C4-2B (cell line): ENCODE measurements at regions not wholly inside any gene's neighbourhood (a gene's known extent, or its start where the extent isn't known, plus 50 kb on each side); places are given as distances from the start of the nearest gene placed in this dataset.

Experiments
- H3K27ac ChIP-seq: fragments of 450-650 bp; 2 replicates; pipeline ENCODE4 v1.5.1; 2017
- ZFX ChIP-seq: fragments of 450-650 bp; IDR thresholded peaks from 2 replicates; pipeline ENCODE4 v1.6.1; 2017
- TF ChIP-seq, protein P1 (sequence below): fragments of 450-650 bp; conservative IDR thresholded peaks from 2 replicates; pipeline ENCODE4 v1.5.1; 2017; ENCODE audit warnings: mild to moderate bottlenecking

- no peak overlapping the region for H3K27ac ChIP-seq
Measured at GRCh38 chr6:55034752-55035151, 139.6 kb upstream of the HCRTR2 start.

DNA sequence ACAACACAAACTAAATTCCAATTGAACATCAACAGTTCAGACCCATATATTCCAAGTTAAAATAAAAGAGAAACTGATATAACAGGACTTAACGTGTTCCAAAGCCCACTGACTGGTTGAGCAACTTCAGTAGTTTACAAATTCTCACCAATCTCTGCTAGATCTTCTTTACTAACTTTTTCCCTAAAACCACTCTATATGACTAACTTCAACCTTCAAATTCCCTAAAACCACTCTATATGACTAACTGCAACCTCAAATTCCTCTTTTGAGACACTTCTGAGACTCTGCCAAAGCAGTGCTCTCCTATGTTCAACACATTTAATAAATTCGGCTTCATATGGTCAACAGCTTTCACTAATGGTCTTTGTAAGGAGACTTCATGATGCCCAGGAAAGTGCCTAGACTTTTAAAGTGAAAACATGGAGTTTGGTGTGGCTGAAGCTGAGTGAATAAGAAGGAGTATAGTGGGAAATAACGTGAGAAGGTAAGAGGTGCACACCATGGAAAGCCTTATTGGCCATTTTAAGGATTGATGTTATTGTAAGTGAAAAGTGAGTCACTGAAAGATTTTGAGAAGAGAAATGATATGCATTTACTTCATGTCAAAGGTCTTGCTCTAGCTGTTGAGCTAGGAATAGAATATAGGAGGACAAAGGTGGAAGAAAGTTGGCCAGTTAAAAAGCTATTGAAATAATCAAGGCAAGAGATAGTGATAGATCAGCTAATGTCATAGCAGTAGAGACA, 134.0 kb upstream of the HCRTR2 start:
- no peak overlapping the region for H3K27ac ChIP-seq

More at GRCh38 chr6:55034752-55035151, 139.6 kb upstream of the HCRTR2 start:
- TF ChIP-seq, protein P1, sequence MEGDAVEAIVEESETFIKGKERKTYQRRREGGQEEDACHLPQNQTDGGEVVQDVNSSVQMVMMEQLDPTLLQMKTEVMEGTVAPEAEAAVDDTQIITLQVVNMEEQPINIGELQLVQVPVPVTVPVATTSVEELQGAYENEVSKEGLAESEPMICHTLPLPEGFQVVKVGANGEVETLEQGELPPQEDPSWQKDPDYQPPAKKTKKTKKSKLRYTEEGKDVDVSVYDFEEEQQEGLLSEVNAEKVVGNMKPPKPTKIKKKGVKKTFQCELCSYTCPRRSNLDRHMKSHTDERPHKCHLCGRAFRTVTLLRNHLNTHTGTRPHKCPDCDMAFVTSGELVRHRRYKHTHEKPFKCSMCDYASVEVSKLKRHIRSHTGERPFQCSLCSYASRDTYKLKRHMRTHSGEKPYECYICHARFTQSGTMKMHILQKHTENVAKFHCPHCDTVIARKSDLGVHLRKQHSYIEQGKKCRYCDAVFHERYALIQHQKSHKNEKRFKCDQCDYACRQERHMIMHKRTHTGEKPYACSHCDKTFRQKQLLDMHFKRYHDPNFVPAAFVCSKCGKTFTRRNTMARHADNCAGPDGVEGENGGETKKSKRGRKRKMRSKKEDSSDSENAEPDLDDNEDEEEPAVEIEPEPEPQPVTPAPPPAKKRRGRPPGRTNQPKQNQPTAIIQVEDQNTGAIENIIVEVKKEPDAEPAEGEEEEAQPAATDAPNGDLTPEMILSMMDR = no peak
- no peak for TF ChIP-seq ZFX

DNA sequence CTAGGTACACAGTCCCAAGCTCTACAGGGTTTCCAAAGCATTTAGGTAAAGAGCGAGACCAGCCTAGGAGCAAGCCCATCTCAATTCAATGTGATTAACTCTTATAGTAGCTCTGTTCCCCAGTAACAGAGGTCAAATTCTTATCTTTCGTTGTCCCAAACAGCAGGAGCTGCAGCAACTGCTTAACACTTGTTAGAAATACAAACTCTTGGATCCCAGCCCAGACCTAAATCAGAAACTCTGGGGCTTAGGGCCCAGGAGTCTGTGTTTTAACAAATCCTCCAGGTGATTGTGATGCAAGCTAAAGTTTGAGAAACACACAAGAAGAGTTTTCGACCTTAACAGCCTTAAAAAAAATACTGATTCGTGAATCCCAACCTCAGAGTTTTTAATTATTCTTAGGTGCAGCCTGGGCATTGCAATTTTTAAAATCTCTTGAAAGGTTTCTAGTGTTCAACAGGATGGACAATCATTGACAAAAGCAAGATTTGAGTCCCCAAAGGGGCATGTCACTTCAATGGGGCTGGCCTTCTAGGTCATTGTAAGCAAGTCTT, 127.4 kb upstream of the HCRTR2 start:
- H3K27ac ChIP-seq = no peak overlapping the region
- TF ChIP-seq, protein P1 = no peak
- no peak for TF ChIP-seq ZFX

More for the DNA sequence above, 134.0 kb upstream of the HCRTR2 start:
- no peak for TF ChIP-seq ZFX
- TF ChIP-seq, protein P1 = no peak

DNA sequence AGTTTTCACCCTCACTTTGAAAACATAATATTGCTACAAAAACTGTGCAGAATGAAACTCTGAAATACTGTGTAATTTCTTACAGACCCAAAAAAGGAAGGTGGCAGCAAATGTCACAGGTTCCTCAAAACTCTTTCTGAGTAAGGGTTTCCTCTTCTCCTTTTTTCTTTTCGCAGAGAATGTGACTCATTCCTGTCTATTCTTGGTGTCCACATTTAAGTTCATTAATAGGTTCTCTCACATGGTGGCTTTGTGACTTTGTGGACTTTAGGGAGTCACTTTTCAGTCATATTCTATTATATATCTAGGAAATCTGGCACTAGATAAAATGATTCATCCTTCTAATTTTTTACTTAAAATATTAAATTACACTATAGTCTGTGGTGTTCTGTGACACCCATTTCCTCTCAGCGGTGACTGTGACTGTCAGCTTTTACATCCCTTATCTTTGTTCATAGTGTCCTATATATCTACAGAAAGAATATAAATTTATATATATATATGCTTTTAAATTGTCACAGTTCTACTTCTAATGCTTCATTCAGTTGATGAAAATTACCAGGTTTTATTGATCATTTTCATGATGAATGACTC, 126.8 kb upstream of the HCRTR2 start:
- H3K27ac ChIP-seq = no peak overlapping the region
- TF ChIP-seq ZFX = no peak
- TF ChIP-seq, protein P1 = no peak

- H3K27ac ChIP-seq = no peak overlapping the region
- no peak for TF ChIP-seq ZFX
- TF ChIP-seq, protein P1 = no peak
Measured at GRCh38 chr6:55049866-55050265, 124.4 kb upstream of the HCRTR2 start.

DNA sequence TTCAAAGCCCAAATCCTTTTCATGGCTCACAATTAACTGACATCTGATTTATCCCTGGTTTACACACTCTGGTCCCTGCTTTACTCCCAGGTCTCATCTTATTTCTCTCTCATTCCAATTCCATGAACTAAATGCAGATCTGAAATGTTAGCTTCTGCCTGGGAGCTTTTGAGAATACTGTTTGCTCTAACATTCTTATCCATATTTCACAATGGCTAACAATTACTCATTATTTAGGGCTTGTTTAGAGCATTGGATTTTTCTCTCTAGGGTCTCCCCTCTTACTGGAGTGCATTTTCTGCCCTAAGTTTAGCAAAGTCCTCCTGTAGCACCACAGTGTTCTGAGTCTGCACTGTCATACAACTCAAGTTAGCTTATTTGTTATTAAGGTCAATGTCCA, 121.5 kb upstream of the HCRTR2 start:
- no peak overlapping the region for H3K27ac ChIP-seq
- TF ChIP-seq, protein P1 = no peak

DNA sequence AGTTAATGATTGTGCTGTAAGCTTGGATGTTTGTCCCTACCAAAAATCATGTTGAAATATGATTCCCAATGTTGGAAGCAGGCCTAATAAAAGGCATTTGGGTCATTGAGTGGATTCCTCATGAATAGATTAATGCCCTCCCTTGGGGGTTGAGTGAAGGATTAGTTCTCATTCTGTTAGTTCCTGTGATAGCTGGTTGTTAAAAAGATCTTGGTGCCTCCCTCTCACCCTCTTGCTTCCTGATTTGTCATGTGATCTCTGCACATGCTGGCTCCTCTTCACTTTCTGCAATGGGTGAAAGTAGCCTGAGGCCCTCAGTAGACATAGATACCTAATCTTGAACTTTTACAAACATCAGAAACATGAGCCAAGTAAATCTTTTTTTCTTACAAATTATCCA, 115.6 kb upstream of the HCRTR2 start:
- no peak overlapping the region for H3K27ac ChIP-seq
- no peak for TF ChIP-seq ZFX
- TF ChIP-seq, protein P1 = no peak
